ENCODE measurements at regions not wholly inside any gene's neighbourhood (a gene's known extent, or its start where the extent isn't known, plus 50 kb on each side); places are given as distances from the start of the nearest gene placed in this dataset.

GRCh38 chr5:54632131-54632701 is 114.7 kb downstream of the SNX18 start:
- no peak for TF ChIP-seq TAF1 (IDR thresholded peaks at IDR 0.05; ENCODE audit: low read depth)
- no peak for TF ChIP-seq REST (IDR thresholded peaks at IDR 0.05; ENCODE audit: low read depth)
